HCT116 (cell line): ENCODE measurements at regions not wholly inside any gene's neighbourhood (a gene's known extent, or its start where the extent isn't known, plus 50 kb on each side); places are given as distances from the start of the nearest gene placed in this dataset.

Experiments used
- ATAC-seq: fragments of 200-7000 bp; cut with Tn5 transposase; 2 replicates; pipeline ENCODE4 v1.9.1; 2020; ENCODE audit warnings: mild to moderate bottlenecking, moderate library complexity
- BruUV-seq: library from RNA; stranded (reverse); fragments of 400-500 nt; replicated peaks from 2 replicates; lab custom pipeline; 2021; lab: Mats Ljungman, UMichigan
- CTCF ChIA-PET: fragments of 300-600 bp; sonication (Branson Sonifier 250); formaldehyde crosslinking; loops from one replicate; lab custom pipeline; 2021; ENCODE audit warnings: antibody characterized with exemption; lab: Charles Lee
- POLR2A ChIA-PET: fragments of 300-600, 350-600 bp; sonication (Branson Sonifier 250); formaldehyde crosslinking; loops from one replicate; lab custom pipeline; 2021; ENCODE audit warnings: antibody characterized with exemption; lab: Charles Lee
- RAD21 ChIA-PET, 2 experiments: fragments of 300-600 bp; sonication (Branson Sonifier 250); formaldehyde crosslinking; loops; one replicate each; lab custom pipeline; 2023; ENCODE audit warnings: low total read pairs in 2 of 2; ENCODE audit not compliant: uncharacterized antibody in 2 of 2, unreplicated experiment in 2 of 2, low non-redundant PET in 1 of 2; lab: Charles Lee
- DNase-seq: peaks from one replicate; pipeline ENCODE4 v3.0.0-alpha.2; 2010; ENCODE audit warnings: low read depth, low spot score
- H2AFZ ChIP-seq: fragments of 200-600 bp; shearing (Covaris generic), sonication (generic); 2 replicates; pipeline ENCODE4 v1.6.1; 2017; ENCODE audit warnings: low read depth, mixed run types, mixed read lengths, antibody characterized with exemption, low read length; ENCODE audit not compliant: poor library complexity, severe bottlenecking
- H3K27ac ChIP-seq: 2 replicates; pipeline ENCODE4 v1.5.1; 2012; ENCODE audit warnings: low read depth, low read length
- H3K27me3 ChIP-seq: fragments of 200-600 bp; sonication (generic); 2 replicates; pipeline ENCODE4 v1.6.1; 2016; ENCODE audit warnings: mixed run types, low read length, mixed read lengths; ENCODE audit not compliant: insufficient read depth
- H3K36me3 ChIP-seq, 2 experiments: fragments of 200-500 bp in 1 of 2; fragments of 200-600 bp in 1 of 2; sonication (Bioruptor generic) in 1 of 2; sonication (generic) in 1 of 2; 2 replicates each; pipeline versions ENCODE4 v1.5.1 to v1.6.1; 2014 to 2016; ENCODE audit warnings: low read length in 2 of 2, inconsistent platforms in 1 of 2, mixed read lengths in 1 of 2, mixed run types in 1 of 2; ENCODE audit not compliant: insufficient read depth in 2 of 2, control insufficient read depth in 1 of 2
- H3K4me1 ChIP-seq, 2 experiments: fragments of 200-600 bp in 1 of 2; sonication (generic) in 1 of 2; 2 replicates each; pipeline versions ENCODE4 v1.5.1 to v1.6.1; 2012 to 2017; ENCODE audit warnings: low read length in 2 of 2, inconsistent platforms in 1 of 2, mild to moderate bottlenecking in 1 of 2, mixed read lengths in 1 of 2, mixed run types in 1 of 2, moderate library complexity in 1 of 2; ENCODE audit not compliant: insufficient read depth in 2 of 2, control insufficient read depth in 1 of 2
- H3K4me2 ChIP-seq: fragments of 200-600 bp; sonication (generic); 2 replicates; pipeline ENCODE4 v1.6.1; 2017; ENCODE audit warnings: mixed run types, low read length, mixed read lengths
- H3K4me3 ChIP-seq, 2 experiments: fragments of 200-600 bp in 1 of 2; sonication (generic) in 1 of 2; replicated peaks in 1 of 2; 2 replicates each; pipeline ENCODE4 v1.5.1; 2011 to 2016; ENCODE audit warnings: low read length in 2 of 2, control low read depth in 1 of 2, low read depth in 1 of 2, mild to moderate bottlenecking in 1 of 2, mixed read lengths in 1 of 2, mixed run types in 1 of 2
- H3K79me2 ChIP-seq: fragments of 200-600 bp; sonication (generic); 2 replicates; pipeline ENCODE4 v1.6.1; 2017; ENCODE audit warnings: mild to moderate bottlenecking, mixed run types, low read length, moderate library complexity, mixed read lengths; ENCODE audit not compliant: insufficient read depth
- H3K9ac ChIP-seq: fragments of 200-600 bp; sonication (generic); 2 replicates; pipeline ENCODE4 v1.6.1; 2016; ENCODE audit warnings: low read length, mixed read lengths
- H3K9me2 ChIP-seq: fragments of 200-600 bp; sonication (generic), shearing (Covaris generic); 2 replicates; pipeline ENCODE4 v1.6.1; 2017; ENCODE audit warnings: mixed run types, mild to moderate bottlenecking, moderate library complexity; ENCODE audit not compliant: insufficient read depth
- H3K9me3 ChIP-seq, 2 experiments: fragments of 200-500 bp in 1 of 2; fragments of 200-600 bp in 1 of 2; sonication (Bioruptor generic) in 1 of 2; sonication (generic) in 1 of 2; 2 replicates each; pipeline ENCODE4 v1.6.1; 2014 to 2017; ENCODE audit warnings: low read length in 2 of 2, mixed read lengths in 2 of 2, inconsistent platforms in 1 of 2, low read depth in 1 of 2, mild to moderate bottlenecking in 1 of 2, mixed run types in 1 of 2, moderate library complexity in 1 of 2; ENCODE audit not compliant: control insufficient read depth in 1 of 2, insufficient read depth in 1 of 2
- H4K20me1 ChIP-seq: fragments of 200-600 bp; sonication (generic), shearing (Covaris generic); 2 replicates; pipeline ENCODE4 v1.6.1; 2017; ENCODE audit warnings: mixed run types, mild to moderate bottlenecking, moderate library complexity; ENCODE audit not compliant: insufficient read depth
- CBX3 ChIP-seq: IDR thresholded peaks from 2 replicates; pipeline ENCODE4 v1.6.1; 2012; ENCODE audit warnings: low read depth
- CTCF ChIP-seq, 3 experiments: fragments of 200-600 bp in 1 of 3; sonication (generic) in 1 of 3; IDR thresholded peaks in 2 of 3; conservative IDR thresholded peaks in 1 of 3; 2 replicates each; pipeline ENCODE4 v1.5.1; 2012 to 2017; ENCODE audit warnings: low read depth in 2 of 3, low read length in 2 of 3, antibody characterized with exemption in 1 of 3, borderline replicate concordance in 1 of 3, control low read depth in 1 of 3, mild to moderate bottlenecking in 1 of 3, mixed read lengths in 1 of 3, mixed run types in 1 of 3, moderate library complexity in 1 of 3; ENCODE audit not compliant: insufficient read depth in 1 of 3
- EGR1 ChIP-seq: IDR thresholded peaks from 2 replicates; pipeline ENCODE4 v1.6.1; 2012; ENCODE audit warnings: low read depth
- EZH2phosphoT487 ChIP-seq: fragments of 200-600 bp; IDR thresholded peaks from 2 replicates; pipeline ENCODE4 v1.6.1; 2018; ENCODE audit warnings: antibody characterized with exemption, borderline replicate concordance
- FOSL1 ChIP-seq: IDR thresholded peaks from 2 replicates; pipeline ENCODE4 v1.6.1; 2012; ENCODE audit warnings: low read depth
- JUND ChIP-seq: IDR thresholded peaks from 2 replicates; pipeline ENCODE4 v1.6.1; 2012
- POLR2A ChIP-seq: IDR thresholded peaks from 2 replicates; pipeline ENCODE4 v1.7.0; 2011; ENCODE audit warnings: borderline replicate concordance; ENCODE audit not compliant: insufficient read depth, insufficient read length; ENCODE audit errors: extremely low read depth
- POLR2AphosphoS5 ChIP-seq: IDR thresholded peaks from 2 replicates; pipeline ENCODE4 v1.6.1; 2011; ENCODE audit warnings: mild to moderate bottlenecking, low read depth, low read length, moderate library complexity
- SIN3A ChIP-seq: IDR thresholded peaks from 2 replicates; pipeline ENCODE4 v1.6.1; 2012; ENCODE audit warnings: low read depth
- TCF7L2 ChIP-seq: IDR thresholded peaks from 2 replicates; pipeline ENCODE4 v1.7.0; 2011; ENCODE audit warnings: borderline replicate concordance, inconsistent platforms; ENCODE audit not compliant: insufficient read depth, insufficient read length; ENCODE audit errors: extremely low read depth
- YY1 ChIP-seq: IDR thresholded peaks from 2 replicates; pipeline ENCODE4 v1.6.1; 2011; ENCODE audit warnings: low read length, low read depth, moderate library complexity, mild to moderate bottlenecking; ENCODE audit not compliant: insufficient replicate concordance; ENCODE audit errors: extremely low read depth
- ZNF274 ChIP-seq: fragments of 200-500 bp; sonication (Bioruptor generic); IDR thresholded peaks from 2 replicates; pipeline ENCODE4 v1.6.1; 2014; ENCODE audit warnings: mild to moderate bottlenecking, low read depth, low read length, inconsistent platforms
- intact Hi-C: fragments of 100-400 bp; cut with micrococcal nuclease; formaldehyde crosslinking; loops from 2 replicates; pipeline ENCODE4 v1.10.0; 2022

DNA sequence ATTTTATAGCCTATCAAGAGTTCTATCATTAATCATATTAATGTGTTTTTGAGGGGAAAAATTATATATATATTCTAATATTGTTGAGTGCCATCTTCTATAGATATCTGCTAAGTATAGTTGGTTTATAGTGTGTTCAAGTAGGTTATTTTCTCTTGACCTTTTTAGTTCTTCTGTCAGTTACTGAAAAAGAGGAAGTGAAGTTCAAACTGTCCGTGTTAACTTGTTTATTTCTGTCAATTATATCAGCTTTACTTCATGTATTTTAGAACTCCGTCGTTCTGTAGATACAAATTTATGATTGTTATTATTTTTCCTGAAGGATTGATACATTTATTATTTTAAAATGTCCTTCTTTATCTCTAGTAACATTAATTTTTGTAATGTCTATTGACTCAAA is 1209.1 kb downstream of the CDH12 start:
- H3K27me3 ChIP-seq: no peaks in the 10 kb centered on the region
- DNase-seq: no peak
- no peak overlapping the region for H3K9ac ChIP-seq
- no peaks in the 10 kb centered on the region for H3K9me2 ChIP-seq
- H3K36me3 ChIP-seq: no peaks in the 10 kb centered on the region
- BruUV-seq: no TSS peak
- ChIA-PET POLR2A (no interaction called here), RAD21 (no interaction called here), CTCF (no interaction called here)
- H2AFZ ChIP-seq: no peak overlapping the region
- intact Hi-C loops: no loop called here
- no peak overlapping the region for H3K27ac ChIP-seq
- no peaks in the 10 kb centered on the region for H4K20me1 ChIP-seq
- H3K4me2 ChIP-seq: no peak overlapping the region
- peaks cover 4 to 11% of the 10 kb centered on the region in 2 experiments; a peak in 3 of 4 replicates for H3K9me3 ChIP-seq
- no peak overlapping the region for H3K4me3 ChIP-seq
- no peaks in the 10 kb centered on the region for H3K79me2 ChIP-seq
- ATAC-seq: no peak
- no peaks in the 10 kb centered on the region for H3K4me1 ChIP-seq
- TF ChIP-seq SIN3A: no peak
- TF ChIP-seq EGR1: no peak
- no peak for TF ChIP-seq POLR2A
- TF ChIP-seq FOSL1: no peak
- TF ChIP-seq JUND: no peak
- no peak for TF ChIP-seq CBX3
- no peak for TF ChIP-seq ZNF274
- TF ChIP-seq POLR2AphosphoS5: no peak
- no peak for TF ChIP-seq EZH2phosphoT487
- no peak for TF ChIP-seq YY1
- TF ChIP-seq TCF7L2: no peak

DNA sequence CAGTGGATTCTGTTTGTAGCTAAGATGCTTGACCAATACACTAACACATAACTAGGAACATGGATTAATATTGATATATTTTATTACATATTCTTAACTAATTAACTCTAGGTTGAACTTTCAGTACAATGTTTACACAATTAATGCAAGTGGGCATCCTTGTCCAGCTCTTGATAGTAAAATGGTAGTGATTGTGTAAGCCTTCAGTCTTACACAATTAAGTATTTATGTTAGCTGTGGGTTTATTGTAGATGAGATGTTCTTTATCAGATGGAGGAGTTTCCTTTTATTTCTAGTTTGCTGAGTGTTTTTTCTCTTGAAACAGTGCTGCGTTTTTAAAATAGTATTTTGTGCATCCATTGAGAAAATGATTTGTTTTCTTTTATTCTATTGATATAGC is 1210.8 kb downstream of the CDH12 start:
- CTCF ChIA-PET: no interaction called here
- Histone ChIP-seq H3K9me2 (no peaks in the 10 kb centered on the region), H3K9me3 (peaks cover 4 to 12% of the 10 kb centered on the region in 2 experiments; a peak in 3 of 4 replicates), H2AFZ (no peak overlapping the region), H4K20me1 (no peaks in the 10 kb centered on the region), H3K4me1 (no peaks in the 10 kb centered on the region), H3K27ac (no peak overlapping the region), H3K4me2 (no peak overlapping the region), H3K79me2 (no peaks in the 10 kb centered on the region), H3K36me3 (no peaks in the 10 kb centered on the region), H3K9ac (no peak overlapping the region), H3K27me3 (no peaks in the 10 kb centered on the region), H3K4me3 (no peak overlapping the region)
- RAD21 ChIA-PET: no interaction called here
- POLR2A ChIA-PET: no interaction called here
- intact Hi-C loops: no loop called here
- DNase-seq: no peak
- BruUV-seq: no TSS peak
- ATAC-seq: no peak
- no peak for TF ChIP-seq CTCF (IDR thresholded peaks at IDR 0.05 in 2 of 3, conservative IDR thresholded peaks at IDR 0.05 in 1 of 3; ENCODE audit: borderline replicate concordance in 1 of 3, insufficient read depth in 1 of 3, low read depth in 2 of 3, low read length in 2 of 3)
- no peak for TF ChIP-seq SIN3A
- TF ChIP-seq, all 23 proteins: peak for 0
